WERI-Rb-1 (cell line): ENCODE measurements at regions not wholly inside any gene's neighbourhood (a gene's known extent, or its start where the extent isn't known, plus 50 kb on each side); places are given as distances from the start of the nearest gene placed in this dataset.

Experiments
- DNase-seq: peaks from one replicate; pipeline ENCODE4 v3.0.0-alpha.2; 2020
- H3K27ac ChIP-seq: fragments of 250-450 bp; sonication (Bioruptor Pico); 2 replicates; pipeline ENCODE4 v1.5.1; 2020; ENCODE audit warnings: mild to moderate bottlenecking, moderate library complexity
- H3K27me3 ChIP-seq: fragments of 250-450 bp; sonication (Bioruptor Pico); 2 replicates; pipeline ENCODE4 v1.5.1; 2021; ENCODE audit warnings: mild to moderate bottlenecking, low read depth, moderate library complexity; ENCODE audit not compliant: insufficient read depth, severe bottlenecking
- H3K36me3 ChIP-seq: fragments of 250-450 bp; sonication (Bioruptor Pico); 2 replicates; pipeline ENCODE4 v1.5.1; 2020; ENCODE audit warnings: mild to moderate bottlenecking, moderate library complexity
- H3K4me3 ChIP-seq: 2 replicates; pipeline ENCODE4 v1.5.1; 2011; ENCODE audit warnings: low read depth, mild to moderate bottlenecking, control low read depth, low read length
- H3K9me3 ChIP-seq: fragments of 250-450 bp; sonication (Bioruptor Pico); 2 replicates; pipeline ENCODE4 v1.5.1; 2021; ENCODE audit warnings: mild to moderate bottlenecking, moderate library complexity; ENCODE audit not compliant: severe bottlenecking
- CTCF ChIP-seq: IDR thresholded peaks from 2 replicates; pipeline ENCODE4 v1.5.1; 2011; ENCODE audit warnings: low read depth, mild to moderate bottlenecking, control low read depth, inconsistent platforms, low read length

- Histone ChIP-seq H3K27me3 (no peaks in the 10 kb centered on the region), H3K9me3 (no peaks in the 10 kb centered on the region), H3K4me3 (no peak overlapping the region), H3K27ac (no peak overlapping the region), H3K36me3 (no peaks in the 10 kb centered on the region)
- DNase-seq, result no peak
- TF ChIP-seq CTCF, result no peak
Measured at GRCh38 chr6:37115236-37115895, 54.6 kb upstream of the PIM1 start.

- Histone ChIP-seq H3K27ac (no peak overlapping the region), H3K4me3 (no peak overlapping the region), H3K9me3 (no peaks in the 10 kb centered on the region), H3K36me3 (no peaks in the 10 kb centered on the region), H3K27me3 (no peaks in the 10 kb centered on the region)
- DNase-seq, result no peak
- no peak for TF ChIP-seq CTCF
Measured at GRCh38 chr6:37116326-37116725, 53.6 kb upstream of the PIM1 start.

GRCh38 chr6:37119387-37119886 is 50.5 kb upstream of the PIM1 start:
- peak; percentile 31 for DNase-seq
- TF ChIP-seq CTCF, result no peak
- Histone ChIP-seq H3K27me3 (no peaks in the 10 kb centered on the region), H3K9me3 (no peaks in the 10 kb centered on the region), H3K4me3 (no peak overlapping the region), H3K27ac (no peak overlapping the region), H3K36me3 (no peaks in the 10 kb centered on the region)
